OCI-LY1 (cell line): ENCODE measurements at regions not wholly inside any gene's neighbourhood (a gene's known extent, or its start where the extent isn't known, plus 50 kb on each side); places are given as distances from the start of the nearest gene placed in this dataset.

ENCODE experiments used
- EZH2 ChIP-seq: fragments of 200-600 bp; sonication (generic), shearing (Covaris generic); IDR thresholded peaks from 2 replicates; pipeline ENCODE4 v1.8.0; 2017; ENCODE audit warnings: borderline replicate concordance, mixed run types, mild to moderate bottlenecking, antibody characterized with exemption, low read length, moderate library complexity, mixed read lengths
- TF ChIP-seq, protein P1 (sequence below): fragments of 200-600 bp; sonication (generic), shearing (Covaris generic); IDR thresholded peaks from 2 replicates; pipeline ENCODE4 v1.5.1; 2017; ENCODE audit warnings: mild to moderate bottlenecking, antibody characterized with exemption, low read length, moderate library complexity, mixed read lengths

DNA sequence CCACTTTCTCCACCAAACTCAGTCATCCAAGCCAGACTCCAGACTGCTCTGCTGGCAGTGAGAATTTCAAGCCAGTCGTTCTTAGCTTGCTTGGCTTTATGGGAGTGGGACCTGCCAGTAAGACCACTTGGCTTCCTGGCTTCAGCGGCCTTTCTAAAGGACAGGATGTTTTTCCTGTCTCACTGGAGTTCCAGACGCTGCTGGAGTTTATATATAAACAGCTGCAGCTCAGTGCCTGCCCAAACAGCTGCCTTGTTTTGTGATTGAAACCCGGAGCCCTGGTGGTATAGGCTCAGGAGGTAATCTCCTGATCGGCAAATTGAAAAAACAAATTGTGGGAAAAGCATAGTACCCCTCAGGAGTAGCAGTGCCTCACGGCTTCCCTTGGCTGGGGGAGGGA lies 1165.8 kb upstream of the ADGRL3 start:
- TF ChIP-seq, protein P1, sequence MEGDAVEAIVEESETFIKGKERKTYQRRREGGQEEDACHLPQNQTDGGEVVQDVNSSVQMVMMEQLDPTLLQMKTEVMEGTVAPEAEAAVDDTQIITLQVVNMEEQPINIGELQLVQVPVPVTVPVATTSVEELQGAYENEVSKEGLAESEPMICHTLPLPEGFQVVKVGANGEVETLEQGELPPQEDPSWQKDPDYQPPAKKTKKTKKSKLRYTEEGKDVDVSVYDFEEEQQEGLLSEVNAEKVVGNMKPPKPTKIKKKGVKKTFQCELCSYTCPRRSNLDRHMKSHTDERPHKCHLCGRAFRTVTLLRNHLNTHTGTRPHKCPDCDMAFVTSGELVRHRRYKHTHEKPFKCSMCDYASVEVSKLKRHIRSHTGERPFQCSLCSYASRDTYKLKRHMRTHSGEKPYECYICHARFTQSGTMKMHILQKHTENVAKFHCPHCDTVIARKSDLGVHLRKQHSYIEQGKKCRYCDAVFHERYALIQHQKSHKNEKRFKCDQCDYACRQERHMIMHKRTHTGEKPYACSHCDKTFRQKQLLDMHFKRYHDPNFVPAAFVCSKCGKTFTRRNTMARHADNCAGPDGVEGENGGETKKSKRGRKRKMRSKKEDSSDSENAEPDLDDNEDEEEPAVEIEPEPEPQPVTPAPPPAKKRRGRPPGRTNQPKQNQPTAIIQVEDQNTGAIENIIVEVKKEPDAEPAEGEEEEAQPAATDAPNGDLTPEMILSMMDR: no peak
- TF ChIP-seq EZH2: no peak
